Fibroblast of lung (primary cell): ENCODE measurements at regions not wholly inside any gene's neighbourhood (a gene's known extent, or its start where the extent isn't known, plus 50 kb on each side); places are given as distances from the start of the nearest gene placed in this dataset.

Experiments used
- DNase-seq, 2 donors: peaks; one replicate each; pipeline versions ENCODE4 v3.0.0 to v3.0.0-alpha.2; 2010; ENCODE audit warnings: low read depth in 2 of 2
- H2AFZ ChIP-seq: 2 replicates; pipeline ENCODE4 v1.5.1; 2012; ENCODE audit warnings: low read length, control low read depth, inconsistent platforms
- H3K27ac ChIP-seq: 2 replicates; pipeline ENCODE4 v1.5.1; 2011; ENCODE audit warnings: low read length, control low read depth; ENCODE audit not compliant: insufficient read depth
- H3K27me3 ChIP-seq: 2 replicates; pipeline ENCODE4 v1.5.1; 2011; ENCODE audit warnings: mild to moderate bottlenecking, low read length; ENCODE audit not compliant: control insufficient read depth, insufficient read depth
- H3K36me3 ChIP-seq: 2 replicates; pipeline ENCODE4 v1.5.1; 2011; ENCODE audit warnings: low read length; ENCODE audit not compliant: control insufficient read depth, insufficient read depth
- H3K4me1 ChIP-seq: 2 replicates; pipeline ENCODE4 v1.5.1; 2011; ENCODE audit warnings: low read length; ENCODE audit not compliant: control insufficient read depth, insufficient read depth; ENCODE audit errors: extremely low read depth
- H3K4me2 ChIP-seq: 2 replicates; pipeline ENCODE4 v1.5.1; 2011; ENCODE audit warnings: low read length, control low read depth; ENCODE audit not compliant: insufficient read depth; ENCODE audit errors: extremely low read depth
- H3K4me3 ChIP-seq, 4 experiments: fragments of 200-600 bp in 1 of 4; sonication (generic) in 1 of 4; replicated peaks in 1 of 4; 2 replicates each; pipeline ENCODE4 v1.5.1; 2011 to 2016; ENCODE audit warnings: low read length in 4 of 4, low read depth in 3 of 4, mild to moderate bottlenecking in 3 of 4, control low read depth in 2 of 4, inconsistent platforms in 1 of 4, mixed read lengths in 1 of 4; ENCODE audit not compliant: insufficient read depth in 1 of 4; ENCODE audit errors: control extremely low read depth in 1 of 4
- H3K79me2 ChIP-seq: 2 replicates; pipeline ENCODE4 v1.5.1; 2012; ENCODE audit warnings: mild to moderate bottlenecking, low read length, inconsistent platforms; ENCODE audit not compliant: control insufficient read depth, insufficient read depth
- H3K9ac ChIP-seq: 2 replicates; pipeline ENCODE4 v1.5.1; 2011; ENCODE audit warnings: mild to moderate bottlenecking, low read length, control low read depth; ENCODE audit not compliant: insufficient read depth
- H3K9me3 ChIP-seq: 2 replicates; pipeline ENCODE4 v1.5.1; 2012; ENCODE audit warnings: low read depth, low read length; ENCODE audit not compliant: control insufficient read depth, insufficient read depth
- H4K20me1 ChIP-seq: 2 replicates; pipeline ENCODE4 v1.5.1; 2011; ENCODE audit warnings: low read length; ENCODE audit not compliant: control insufficient read depth, insufficient read depth; ENCODE audit errors: extremely low read depth
- EZH2 ChIP-seq: IDR thresholded peaks from 2 replicates; pipeline ENCODE4 v1.5.1; 2012; ENCODE audit warnings: low read length, control low read depth, mild to moderate bottlenecking; ENCODE audit errors: missing control alignments
- TF ChIP-seq, protein P1 (sequence below), 2 donors: IDR thresholded peaks in 1 of 2; conservative IDR thresholded peaks in 1 of 2; 1 replicate in 1 of 2; 2 replicates in 1 of 2; pipeline ENCODE4 v1.5.1; 2011 to 2012; ENCODE audit warnings: low read length in 2 of 2, control low read depth in 1 of 2, inconsistent platforms in 1 of 2, low read depth in 1 of 2, mild to moderate bottlenecking in 1 of 2

DNA sequence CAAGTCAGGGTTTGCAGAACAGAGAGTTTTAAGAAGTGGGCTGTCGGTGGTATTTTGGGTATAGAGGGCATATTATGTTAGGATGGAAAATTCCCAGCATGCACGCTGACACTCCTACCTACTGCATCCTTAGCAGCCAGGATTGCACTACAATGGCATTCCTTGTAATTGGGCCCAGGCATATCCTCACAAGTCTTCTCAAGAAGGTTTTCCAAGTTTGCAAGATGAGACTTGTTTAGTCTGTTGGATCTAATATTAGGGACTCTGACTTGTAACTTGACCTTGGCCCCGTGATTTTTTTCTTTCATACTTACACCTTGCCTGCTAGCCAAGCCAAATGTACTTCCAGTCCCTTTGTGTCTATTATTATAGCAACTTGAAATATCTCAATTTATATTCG, 335.7 kb upstream of the HTR2A start:
- Histone ChIP-seq H3K9ac (no peak overlapping the region), H2AFZ (no peak overlapping the region), H3K4me2 (no peak overlapping the region), H3K9me3 (no peaks in the 10 kb centered on the region), H3K4me1 (no peaks in the 10 kb centered on the region), H3K27ac (no peak overlapping the region), H4K20me1 (no peaks in the 10 kb centered on the region), H3K27me3 (no peaks in the 10 kb centered on the region), H3K79me2 (no peaks in the 10 kb centered on the region), H3K36me3 (no peaks in the 10 kb centered on the region), H3K4me3 (no peak overlapping the region)
- no peak for TF ChIP-seq EZH2
- TF ChIP-seq, protein P1, sequence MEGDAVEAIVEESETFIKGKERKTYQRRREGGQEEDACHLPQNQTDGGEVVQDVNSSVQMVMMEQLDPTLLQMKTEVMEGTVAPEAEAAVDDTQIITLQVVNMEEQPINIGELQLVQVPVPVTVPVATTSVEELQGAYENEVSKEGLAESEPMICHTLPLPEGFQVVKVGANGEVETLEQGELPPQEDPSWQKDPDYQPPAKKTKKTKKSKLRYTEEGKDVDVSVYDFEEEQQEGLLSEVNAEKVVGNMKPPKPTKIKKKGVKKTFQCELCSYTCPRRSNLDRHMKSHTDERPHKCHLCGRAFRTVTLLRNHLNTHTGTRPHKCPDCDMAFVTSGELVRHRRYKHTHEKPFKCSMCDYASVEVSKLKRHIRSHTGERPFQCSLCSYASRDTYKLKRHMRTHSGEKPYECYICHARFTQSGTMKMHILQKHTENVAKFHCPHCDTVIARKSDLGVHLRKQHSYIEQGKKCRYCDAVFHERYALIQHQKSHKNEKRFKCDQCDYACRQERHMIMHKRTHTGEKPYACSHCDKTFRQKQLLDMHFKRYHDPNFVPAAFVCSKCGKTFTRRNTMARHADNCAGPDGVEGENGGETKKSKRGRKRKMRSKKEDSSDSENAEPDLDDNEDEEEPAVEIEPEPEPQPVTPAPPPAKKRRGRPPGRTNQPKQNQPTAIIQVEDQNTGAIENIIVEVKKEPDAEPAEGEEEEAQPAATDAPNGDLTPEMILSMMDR (conservative IDR thresholded peaks at IDR 0.05 in 1 of 2, IDR thresholded peaks at IDR 0.05 in 1 of 2; ENCODE audit: low read depth in 1 of 2, low read length in 2 of 2): no peak
- no peak for DNase-seq

DNA sequence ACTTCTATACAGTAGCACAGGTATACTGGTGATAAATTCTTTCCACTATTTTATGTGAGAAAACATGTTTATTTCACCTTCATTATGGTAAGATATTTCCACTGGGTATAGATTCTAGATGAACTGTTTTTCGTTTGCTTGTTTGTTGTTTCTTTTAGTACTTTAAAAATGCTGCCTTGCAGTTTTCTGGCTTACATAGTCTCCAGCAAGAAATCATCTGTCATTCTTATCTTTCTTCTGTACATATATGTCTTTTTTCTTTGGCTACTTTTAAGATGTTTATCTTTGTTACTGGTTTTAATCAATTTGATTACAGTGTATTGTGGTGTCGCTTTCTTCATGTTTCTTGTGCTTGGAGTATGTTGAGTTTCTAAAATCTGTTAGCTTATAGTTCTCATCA, 333.3 kb upstream of the HTR2A start:
- Histone ChIP-seq H4K20me1 (no peaks in the 10 kb centered on the region), H3K36me3 (no peaks in the 10 kb centered on the region), H3K27ac (no peak overlapping the region), H3K79me2 (no peaks in the 10 kb centered on the region), H3K9me3 (no peaks in the 10 kb centered on the region), H3K4me1 (no peaks in the 10 kb centered on the region), H3K4me2 (no peak overlapping the region), H3K9ac (no peak overlapping the region), H3K27me3 (no peaks in the 10 kb centered on the region), H3K4me3 (no peak overlapping the region), H2AFZ (no peak overlapping the region)
- TF ChIP-seq EZH2: no peak
- TF ChIP-seq, protein P1 (conservative IDR thresholded peaks at IDR 0.05 in 1 of 2, IDR thresholded peaks at IDR 0.05 in 1 of 2; ENCODE audit: low read depth in 1 of 2, low read length in 2 of 2): no peak
- no peak for DNase-seq

DNA sequence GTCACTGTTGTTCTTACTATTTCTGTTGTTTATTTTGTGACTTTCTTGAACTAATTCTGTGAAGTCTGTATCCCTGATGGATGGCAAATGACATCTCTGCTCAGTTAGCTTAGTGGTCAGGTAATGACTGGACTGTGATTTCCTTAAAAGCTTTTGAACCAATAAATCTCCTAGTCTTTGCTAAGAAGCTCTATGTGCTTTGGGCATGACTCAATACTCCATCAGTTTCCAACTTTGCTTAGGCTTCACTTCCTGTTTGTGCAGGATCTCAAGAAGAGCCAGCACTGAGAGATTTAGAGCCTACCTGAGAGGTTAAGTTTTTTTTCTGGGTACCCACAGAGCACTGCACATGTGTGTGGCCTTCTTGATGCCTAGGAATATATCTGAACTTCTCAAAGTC, 329.7 kb upstream of the HTR2A start:
- H3K4me1 ChIP-seq: no peaks in the 10 kb centered on the region
- no peaks in the 10 kb centered on the region for H3K27me3 ChIP-seq
- no peak overlapping the region for H2AFZ ChIP-seq
- no peak for TF ChIP-seq EZH2
- TF ChIP-seq, protein P1 (conservative IDR thresholded peaks at IDR 0.05 in 1 of 2, IDR thresholded peaks at IDR 0.05 in 1 of 2; ENCODE audit: low read depth in 1 of 2, low read length in 2 of 2): no peak
- no peak overlapping the region for H3K4me2 ChIP-seq
- no peaks in the 10 kb centered on the region for H4K20me1 ChIP-seq
- H3K36me3 ChIP-seq: no peaks in the 10 kb centered on the region
- no peak overlapping the region for H3K9ac ChIP-seq
- DNase-seq: no peak
- no peak overlapping the region for H3K4me3 ChIP-seq
- no peaks in the 10 kb centered on the region for H3K9me3 ChIP-seq
- no peaks in the 10 kb centered on the region for H3K79me2 ChIP-seq
- H3K27ac ChIP-seq: no peak overlapping the region
